K562 (cell line): ENCODE measurements at regions not wholly inside any gene's neighbourhood (a gene's known extent, or its start where the extent isn't known, plus 50 kb on each side); places are given as distances from the start of the nearest gene placed in this dataset.
"Not testable (repeated sequence)": the region's sequence is repeated elsewhere in the genome, so short reads cannot be mapped to it uniquely, and the experiment has no call there.

ENCODE experiments used
- ATAC-seq: fragments of 200-7000 bp; cut with Tn5 transposase; 3 replicates; pipeline ENCODE4 v1.9.1; 2020; ENCODE audit warnings: moderate library complexity
- BruUV-seq: library from RNA; stranded (reverse); fragments of 400-500 nt; replicated peaks from 2 replicates; lab custom pipeline; 2021; lab: Mats Ljungman, UMichigan
- CTCF ChIA-PET: fragments of 300-600 bp; formaldehyde crosslinking; extraction: SDS; loops from one replicate; lab custom pipeline; 2021; ENCODE audit warnings: low intra/inter-chr PET ratio; lab: Yijun Ruan, JAX
- POLR2A ChIA-PET: fragments of 300-600, 350-650 bp; sonication (Branson Sonifier 250); formaldehyde crosslinking; extraction: SDS; loops from one replicate; lab custom pipeline; 2021; ENCODE audit warnings: antibody characterized with exemption, inconsistent platforms; lab: Yijun Ruan, JAX
- DNase-seq, 4 experiments: peaks; one replicate each; pipeline versions ENCODE4 v3.0.0 to v3.0.0-alpha.2; 2011 to 2018; ENCODE audit warnings: low spot score in 3 of 4, mixed read lengths in 3 of 4; ENCODE audit errors: extremely low read depth in 1 of 4
- FAIRE-seq: peaks from 2 replicates; lab custom pipeline; 2011; peaks lifted over from hg19 to GRCh38; lab: Jason Lieb, UNC
- H2AFZ ChIP-seq: 2 replicates; pipeline ENCODE4 v1.6.0; 2011; ENCODE audit warnings: low read depth, low read length, control low read depth, inconsistent platforms
- H3K27ac ChIP-seq: fragments of 200-600 bp; 3 replicates; pipeline ENCODE4 v1.8.0; 2011; ENCODE audit warnings: low read depth, mild to moderate bottlenecking, control low read depth, inconsistent platforms, low read length, moderate library complexity, mixed read lengths; ENCODE audit errors: extremely low read depth
- H3K27me3 ChIP-seq, 2 experiments: fragments of 300-600 bp in 1 of 2; 2 replicates in 1 of 2; 3 replicates in 1 of 2; pipeline versions ENCODE4 v1.6.0 to v1.8.0; 2011; ENCODE audit warnings: inconsistent platforms in 2 of 2, low read length in 2 of 2, mild to moderate bottlenecking in 1 of 2, mixed read lengths in 1 of 2, moderate library complexity in 1 of 2; ENCODE audit not compliant: control insufficient read depth in 2 of 2, insufficient read depth in 2 of 2
- H3K36me3 ChIP-seq: fragments of 300-600 bp; 3 replicates; pipeline ENCODE4 v1.8.0; 2011; ENCODE audit warnings: mild to moderate bottlenecking, low read length, inconsistent platforms; ENCODE audit not compliant: control insufficient read depth, insufficient read depth
- H3K4me1 ChIP-seq, 2 experiments: fragments of 200-600 bp in 1 of 2; replicated peaks in 1 of 2; 2 replicates in 1 of 2; 3 replicates in 1 of 2; pipeline versions ENCODE4 v1.5.1 to v1.8.0; 2011; ENCODE audit warnings: inconsistent platforms in 2 of 2, low read length in 2 of 2, mild to moderate bottlenecking in 1 of 2, mixed read lengths in 1 of 2, moderate library complexity in 1 of 2; ENCODE audit not compliant: control insufficient read depth in 2 of 2, insufficient read depth in 2 of 2
- H3K4me2 ChIP-seq: 2 replicates; pipeline ENCODE4 v1.6.1; 2011; ENCODE audit warnings: low read length, control low read depth, inconsistent platforms, mixed read lengths; ENCODE audit not compliant: insufficient read depth
- H3K4me3 ChIP-seq: fragments of 200-600 bp; sonication (generic), shearing (Covaris generic); 2 replicates; pipeline ENCODE4 v1.5.1; 2016; ENCODE audit warnings: control low read depth, inconsistent platforms
- H3K79me2 ChIP-seq: fragments of 200-600 bp; 3 replicates; pipeline ENCODE4 v1.8.0; 2011; ENCODE audit warnings: low read length, inconsistent platforms; ENCODE audit not compliant: control insufficient read depth, insufficient read depth
- H3K9ac ChIP-seq, 2 experiments: 2 replicates each; pipeline versions ENCODE4 v1.6.0 to v1.6.1; 2011; ENCODE audit warnings: low read depth in 2 of 2, low read length in 2 of 2, control low read depth in 1 of 2, inconsistent platforms in 1 of 2, mild to moderate bottlenecking in 1 of 2, mixed read lengths in 1 of 2; ENCODE audit not compliant: insufficient read depth in 1 of 2
- H3K9me1 ChIP-seq: one replicate; pipeline ENCODE4 v1.6.0; 2011; ENCODE audit warnings: inconsistent platforms, mild to moderate bottlenecking, low read length, moderate library complexity; ENCODE audit not compliant: control insufficient read depth, insufficient read depth
- H3K9me3 ChIP-seq: replicated peaks from 2 replicates; pipeline ENCODE4 v1.5.1; 2011; ENCODE audit warnings: low read depth, low read length, inconsistent platforms; ENCODE audit not compliant: control insufficient read depth, insufficient read depth
- H4K20me1 ChIP-seq: replicated peaks from 2 replicates; pipeline ENCODE4 v1.6.1; 2011; ENCODE audit warnings: low read length, inconsistent platforms, mixed read lengths; ENCODE audit not compliant: control insufficient read depth, insufficient read depth
- NFIC ChIP-seq: fragments of 450-650 bp; IDR thresholded peaks from 2 replicates; pipeline ENCODE4 v1.6.1; 2017; ENCODE audit warnings: mild to moderate bottlenecking, inconsistent platforms
- NFIX ChIP-seq: fragments of 250-450 bp; sonication (Bioruptor Pico); IDR thresholded peaks from 2 replicates; pipeline ENCODE4 v1.4.0; 2020; ENCODE audit warnings: low read depth, mild to moderate bottlenecking, moderate library complexity
- whole genome bisulfite sequencing: fragments of 100-300 bp; shearing (Covaris generic); methylation state at CpG from one replicate; pipeline ENCODE4 v1.1.6; 2016; ENCODE audit warnings: low coverage, mixed read lengths; ENCODE audit not compliant: insufficient coverage; ENCODE audit errors: missing lambda C conversion rate; 5-methylcytosine and 5-hydroxymethylcytosine counted together
- in situ Hi-C: fragments of 300-500 bp; cut with MboI; formaldehyde crosslinking; loops from 4 replicates; pipeline ENCODE4 v1.15.0; 2018; ENCODE audit warnings: inconsistent platforms, mixed read lengths
- intact Hi-C: fragments of 100-400 bp; cut with micrococcal nuclease; formaldehyde crosslinking; loops from 2 replicates; pipeline ENCODE4 v1.14.2; 2022

- intact Hi-C loops, H3K9me3 ChIP-seq, POLR2A ChIA-PET, in situ Hi-C loops, H2AFZ ChIP-seq, H4K20me1 ChIP-seq, H3K79me2 ChIP-seq, H3K4me3 ChIP-seq, H3K27me3 ChIP-seq, H3K9ac ChIP-seq, BruUV-seq, H3K27ac ChIP-seq, H3K9me1 ChIP-seq, CTCF ChIA-PET, FAIRE-seq, DNase-seq, H3K4me2 ChIP-seq, H3K4me1 ChIP-seq, H3K36me3 ChIP-seq, ATAC-seq: not testable (repeated sequence)
- peak; percentile 77 for TF ChIP-seq NFIX
- TF ChIP-seq NFIC, result peak; percentile 94
- WGBS, result 14% methylated on average over 1 of the region's 2 CpGs
Observed at GRCh38 chr1:206391903-206392302, 78.4 kb upstream of the IKBKE start.

- ATAC-seq, intact Hi-C loops: not testable (repeated sequence)
Observed at GRCh38 chr1:206397501-206397900, 72.8 kb upstream of the IKBKE start.

GRCh38 chr1:206398261-206398660 is 72.0 kb upstream of the IKBKE start:
- H2AFZ ChIP-seq, H3K27ac ChIP-seq, intact Hi-C loops, H3K79me2 ChIP-seq, H3K36me3 ChIP-seq, CTCF ChIA-PET, DNase-seq, H3K27me3 ChIP-seq, ATAC-seq, POLR2A ChIA-PET, H3K9me1 ChIP-seq, BruUV-seq, FAIRE-seq, H4K20me1 ChIP-seq, H3K4me3 ChIP-seq, H3K9me3 ChIP-seq, H3K9ac ChIP-seq, H3K4me2 ChIP-seq, H3K4me1 ChIP-seq, in situ Hi-C loops: not testable (repeated sequence)
- 67% methylated on average over 1 of the region's 3 CpGs for WGBS

More at GRCh38 chr1:206397501-206397900, 72.8 kb upstream of the IKBKE start:
- H2AFZ ChIP-seq, H4K20me1 ChIP-seq, FAIRE-seq, H3K4me2 ChIP-seq, H3K9ac ChIP-seq, DNase-seq, H3K9me1 ChIP-seq, CTCF ChIA-PET, H3K9me3 ChIP-seq, H3K4me1 ChIP-seq, H3K27ac ChIP-seq, POLR2A ChIA-PET, H3K79me2 ChIP-seq, H3K36me3 ChIP-seq, BruUV-seq, in situ Hi-C loops, H3K4me3 ChIP-seq, H3K27me3 ChIP-seq: not testable (repeated sequence)
- 32% methylated on average over 2 of the region's 6 CpGs for WGBS
